Muscle of leg (tissue), 3 donors: ENCODE measurements at regions not wholly inside any gene's neighbourhood (a gene's known extent, or its start where the extent isn't known, plus 50 kb on each side); places are given as distances from the start of the nearest gene placed in this dataset.
"Not testable (repeated sequence)": the region's sequence is repeated elsewhere in the genome, so short reads cannot be mapped to it uniquely, and the experiment has no call there.

Experiments
- DNase-seq: peaks from one replicate; pipeline ENCODE4 v3.0.0; 2013
- H3K27ac ChIP-seq: one replicate; pipeline ENCODE4 v1.5.1; 2013; ENCODE audit warnings: mild to moderate bottlenecking, low read length, control low read depth
- H3K27me3 ChIP-seq: one replicate; pipeline ENCODE4 v1.6.1; 2013; ENCODE audit warnings: low read length; ENCODE audit not compliant: control insufficient read depth, insufficient read depth
- H3K36me3 ChIP-seq: one replicate; pipeline ENCODE4 v1.6.1; 2013; ENCODE audit warnings: low read length; ENCODE audit not compliant: control insufficient read depth, insufficient read depth
- H3K4me1 ChIP-seq: one replicate; pipeline ENCODE4 v1.6.1; 2013; ENCODE audit warnings: low read length; ENCODE audit not compliant: control insufficient read depth, insufficient read depth
- H3K4me3 ChIP-seq: one replicate; pipeline ENCODE4 v1.5.1; 2013; ENCODE audit warnings: low read length, control low read depth
- H3K9me3 ChIP-seq: replicated peaks from 2 replicates; pipeline ENCODE4 v1.6.1; 2013; ENCODE audit warnings: low read depth, low read length; ENCODE audit not compliant: control insufficient read depth
- WGBS: methylation state at CpG from one replicate; pipeline ENCODE4 v1.1.5; 2013; ENCODE audit warnings: missing lambda C conversion rate; ENCODE audit not compliant: insufficient coverage; 5-methylcytosine and 5-hydroxymethylcytosine counted together

- no peak for DNase-seq
- Histone ChIP-seq H3K9me3 (no peaks in the 10 kb centered on the region), H3K27me3 (no peaks in the 10 kb centered on the region), H3K27ac (no peak overlapping the region), H3K36me3 (no peaks in the 10 kb centered on the region), H3K4me1 (no peaks in the 10 kb centered on the region), H3K4me3 (no peak overlapping the region)
- WGBS, result no CpG with 5 or more reads among the region's 3 CpGs
Observed at GRCh38 chr10:106271237-106271636, 893.3 kb downstream of the SORCS1 start.

DNA sequence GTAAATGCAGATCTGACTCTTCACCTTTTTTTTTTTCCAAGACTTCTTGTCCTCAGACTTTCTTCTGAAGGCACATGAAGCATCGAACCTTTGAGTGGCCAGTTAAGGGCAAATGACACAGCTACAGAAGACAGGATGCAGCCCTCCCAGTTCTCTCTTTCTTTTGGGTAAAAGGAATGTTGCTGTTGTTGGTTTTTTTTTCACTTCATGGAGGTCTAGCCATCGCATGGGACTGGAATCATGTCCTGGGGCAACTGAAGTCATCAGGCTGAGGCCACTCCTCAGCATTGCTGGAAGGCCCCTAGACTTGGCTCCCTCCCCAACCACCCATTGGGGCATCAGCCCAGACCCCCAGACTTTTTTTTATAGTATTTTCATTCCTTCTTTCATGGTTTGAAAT, 896.5 kb downstream of the SORCS1 start:
- Histone ChIP-seq H3K4me1 (no peaks in the 10 kb centered on the region), H3K9me3 (no peaks in the 10 kb centered on the region), H3K27me3 (no peaks in the 10 kb centered on the region), H3K27ac (no peak overlapping the region), H3K36me3 (no peaks in the 10 kb centered on the region), H3K4me3 (no peak overlapping the region)
- no CpG with 5 or more reads among the region's 2 CpGs for WGBS
- no peak for DNase-seq

- no peaks in the 10 kb centered on the region for H3K27me3 ChIP-seq
- H3K4me1 ChIP-seq, result no peaks in the 10 kb centered on the region
- no peaks in the 10 kb centered on the region for H3K9me3 ChIP-seq
- H3K36me3 ChIP-seq, result no peaks in the 10 kb centered on the region
- no peak for DNase-seq
- H3K4me3 ChIP-seq, result no peak overlapping the region
- 74% methylated on average over 13 of the region's 13 CpGs for WGBS
- H3K27ac ChIP-seq, result no peak overlapping the region
Observed at GRCh38 chr10:106267591-106267990, 896.9 kb downstream of the SORCS1 start.

- not testable (repeated sequence) for H3K27me3 ChIP-seq, H3K27ac ChIP-seq, H3K36me3 ChIP-seq, H3K4me1 ChIP-seq, DNase-seq, H3K4me3 ChIP-seq, H3K9me3 ChIP-seq
- 50% methylated on average over 1 of the region's 6 CpGs for WGBS
Observed at GRCh38 chr10:106257432-106257831, 907.1 kb downstream of the SORCS1 start.

DNA sequence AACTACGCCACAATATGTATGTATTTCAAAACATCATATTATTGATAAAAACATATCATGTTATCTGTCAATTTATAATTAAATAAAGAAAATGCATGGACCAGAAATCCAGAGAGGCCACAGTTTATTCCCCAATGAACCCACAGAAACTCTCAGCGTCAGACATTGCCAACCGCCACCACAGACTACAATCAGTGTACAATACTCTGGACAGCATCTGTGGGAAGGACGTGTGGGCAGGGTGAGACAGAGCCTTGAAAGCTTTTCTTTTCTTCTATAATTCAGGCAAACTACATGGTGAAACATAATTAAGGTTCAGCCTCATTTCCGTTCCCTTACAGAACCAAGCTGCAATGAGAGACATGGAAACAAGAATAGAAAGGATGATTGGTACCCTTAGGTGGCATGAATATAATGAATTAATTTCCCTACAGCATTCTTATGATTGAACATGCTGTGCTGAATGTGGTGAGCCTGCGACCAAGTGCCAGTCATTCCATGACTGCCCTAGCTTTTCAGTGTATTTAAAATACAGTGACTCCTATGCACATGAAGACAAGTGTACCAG, 909.3 kb downstream of the SORCS1 start:
- Histone ChIP-seq H3K36me3 (no peaks in the 10 kb centered on the region), H3K27me3 (no peaks in the 10 kb centered on the region), H3K27ac (no peak overlapping the region), H3K4me3 (no peak overlapping the region), H3K4me1 (no peaks in the 10 kb centered on the region), H3K9me3 (no peaks in the 10 kb centered on the region)
- no peak for DNase-seq
- WGBS, result no CpG with 5 or more reads among the region's 6 CpGs

- Histone ChIP-seq H3K36me3 (no peaks in the 10 kb centered on the region), H3K27me3 (no peaks in the 10 kb centered on the region), H3K4me1 (no peaks in the 10 kb centered on the region), H3K27ac (no peak overlapping the region), H3K4me3 (no peak overlapping the region), H3K9me3 (no peaks in the 10 kb centered on the region)
- no peak for DNase-seq
- WGBS, result 82% methylated on average over 4 of the region's 7 CpGs
Observed at GRCh38 chr10:106254071-106254470, 910.4 kb downstream of the SORCS1 start.

- Histone ChIP-seq H3K27ac (no peak overlapping the region), H3K4me3 (no peak overlapping the region), H3K27me3 (no peaks in the 10 kb centered on the region), H3K4me1 (no peaks in the 10 kb centered on the region), H3K9me3 (no peaks in the 10 kb centered on the region), H3K36me3 (no peaks in the 10 kb centered on the region)
- peak; percentile 17 for DNase-seq
Observed at GRCh38 chr10:106252541-106252940, 912.0 kb downstream of the SORCS1 start.

DNA sequence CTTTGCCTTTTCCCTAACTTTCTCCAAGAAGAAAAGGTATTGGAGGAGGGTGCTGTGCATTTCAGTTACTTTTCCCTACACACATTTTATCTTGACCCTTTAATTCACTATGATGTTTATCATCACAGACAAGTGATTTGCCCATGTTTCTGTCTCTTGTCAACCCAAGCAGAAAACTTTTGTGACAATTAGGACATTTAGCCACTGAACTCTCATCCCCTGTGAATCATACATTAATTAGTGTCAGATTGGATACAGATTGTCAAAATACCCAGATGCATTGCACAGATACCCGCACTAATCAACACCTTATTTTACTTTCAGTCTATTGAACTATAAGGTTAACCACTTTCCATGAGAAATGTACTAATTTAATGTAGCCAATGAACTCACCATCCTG, 912.9 kb downstream of the SORCS1 start:
- H3K27me3 ChIP-seq, result no peaks in the 10 kb centered on the region
- no peaks in the 10 kb centered on the region for H3K36me3 ChIP-seq
- H3K4me1 ChIP-seq, result no peaks in the 10 kb centered on the region
- H3K9me3 ChIP-seq, result no peaks in the 10 kb centered on the region
- H3K4me3 ChIP-seq, result no peak overlapping the region
- WGBS, result no CpG with 5 or more reads among the region's 1 CpG
- H3K27ac ChIP-seq, result no peak overlapping the region
- DNase-seq, result no peak

GRCh38 chr10:106242301-106242700, 922.2 kb downstream of the SORCS1 start:
- Histone ChIP-seq H3K27me3 (no peaks in the 10 kb centered on the region), H3K4me3 (no peak overlapping the region), H3K27ac (no peak overlapping the region), H3K4me1 (no peaks in the 10 kb centered on the region), H3K9me3 (no peaks in the 10 kb centered on the region), H3K36me3 (no peaks in the 10 kb centered on the region)
- WGBS, result 61% methylated on average over 6 of the region's 7 CpGs
- no peak for DNase-seq

DNA sequence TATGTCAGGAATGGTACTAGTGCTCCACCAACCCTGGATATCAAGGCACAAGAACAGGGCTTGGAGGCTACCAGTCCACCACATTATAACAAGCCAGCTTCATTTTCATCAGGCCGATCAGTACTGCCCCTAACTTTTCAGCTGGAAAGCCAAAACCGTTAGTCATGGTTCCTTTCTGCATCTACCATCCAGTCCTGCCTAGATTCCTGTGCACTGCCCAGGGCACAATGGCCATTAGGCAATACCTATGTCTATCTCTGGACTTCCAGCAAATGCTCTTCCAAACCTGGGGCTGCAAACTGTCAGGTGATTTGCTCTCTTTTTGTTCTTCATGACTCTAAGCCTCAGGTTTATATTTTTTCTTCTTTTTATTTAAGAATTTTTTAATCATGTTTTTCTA, 937.7 kb downstream of the SORCS1 start:
- Histone ChIP-seq H3K4me1 (no peaks in the 10 kb centered on the region), H3K36me3 (no peaks in the 10 kb centered on the region), H3K27me3 (no peaks in the 10 kb centered on the region), H3K9me3 (no peaks in the 10 kb centered on the region), H3K27ac (no peak overlapping the region), H3K4me3 (no peak overlapping the region)
- no peak for DNase-seq
- WGBS, result 72% methylated on average over 2 of the region's 2 CpGs

GRCh38 chr10:106226142-106226541, 938.4 kb downstream of the SORCS1 start:
- Histone ChIP-seq H3K36me3 (no peaks in the 10 kb centered on the region), H3K27me3 (no peaks in the 10 kb centered on the region), H3K27ac (no peak overlapping the region), H3K9me3 (no peaks in the 10 kb centered on the region), H3K4me3 (no peak overlapping the region), H3K4me1 (no peaks in the 10 kb centered on the region)
- no CpG with 5 or more reads among the region's 1 CpG for WGBS
- no peak for DNase-seq
